GM19035 (cell line): ENCODE measurements at regions not wholly inside any gene's neighbourhood (a gene's known extent, or its start where the extent isn't known, plus 50 kb on each side); places are given as distances from the start of the nearest gene placed in this dataset.

Experiments
- ATAC-seq: cut with Tn5 transposase; IDR thresholded peaks from one replicate; pipeline ENCODE4 v1.9.1; 2021; ENCODE audit not compliant: unreplicated experiment

DNA sequence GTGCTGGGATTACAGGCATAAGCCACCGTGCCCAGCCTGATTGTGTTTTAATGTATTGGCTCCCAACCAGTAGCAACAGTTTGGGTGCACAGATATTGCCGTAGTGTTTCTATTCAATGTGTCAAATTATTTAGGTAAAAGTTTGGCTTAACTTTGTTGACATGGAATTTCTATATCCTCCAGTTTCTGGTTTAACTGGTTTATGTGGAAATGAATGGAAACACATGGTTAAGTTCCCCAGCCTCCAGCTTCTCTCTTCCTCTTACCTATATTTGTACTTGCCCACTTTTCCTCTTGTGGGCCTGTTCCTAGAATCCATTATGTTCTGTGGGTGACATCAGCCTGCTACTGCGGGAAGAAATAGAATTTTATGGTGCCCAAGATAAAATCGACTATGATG is 53.9 kb upstream of the ESR1 start:
- ATAC-seq, result no peak

DNA sequence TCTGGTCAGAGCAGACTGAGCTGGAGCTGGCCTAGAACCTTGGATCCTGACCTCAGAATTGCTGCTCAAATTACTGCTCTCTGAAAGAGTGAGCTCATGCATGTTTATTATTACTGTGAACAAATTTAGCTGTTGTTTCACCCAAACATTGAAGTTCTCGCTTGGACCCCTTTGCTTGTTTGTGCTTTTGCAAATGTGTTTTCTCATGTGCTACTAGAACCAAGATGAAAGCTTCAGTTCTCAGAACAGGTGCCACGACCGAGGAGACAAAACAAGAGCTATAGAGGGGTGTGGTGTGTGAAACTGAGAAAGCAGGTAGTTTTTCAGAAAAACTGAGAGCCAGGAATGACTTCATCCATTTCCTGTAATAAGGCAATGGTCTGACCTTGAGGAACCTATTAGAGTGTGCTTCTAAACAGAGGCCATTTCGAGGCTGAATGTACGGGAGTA is 50.0 kb upstream of the ESR1 start:
- peak; percentile 97 for ATAC-seq
